GM03348 (cell line): ENCODE measurements at regions not wholly inside any gene's neighbourhood (a gene's known extent, or its start where the extent isn't known, plus 50 kb on each side); places are given as distances from the start of the nearest gene placed in this dataset.
"Not testable (repeated sequence)": the region's sequence is repeated elsewhere in the genome, so short reads cannot be mapped to it uniquely, and the experiment has no call there.

Experiments
- DNase-seq: peaks from one replicate; pipeline ENCODE4 v3.0.0; 2012; ENCODE audit warnings: low spot score

DNA sequence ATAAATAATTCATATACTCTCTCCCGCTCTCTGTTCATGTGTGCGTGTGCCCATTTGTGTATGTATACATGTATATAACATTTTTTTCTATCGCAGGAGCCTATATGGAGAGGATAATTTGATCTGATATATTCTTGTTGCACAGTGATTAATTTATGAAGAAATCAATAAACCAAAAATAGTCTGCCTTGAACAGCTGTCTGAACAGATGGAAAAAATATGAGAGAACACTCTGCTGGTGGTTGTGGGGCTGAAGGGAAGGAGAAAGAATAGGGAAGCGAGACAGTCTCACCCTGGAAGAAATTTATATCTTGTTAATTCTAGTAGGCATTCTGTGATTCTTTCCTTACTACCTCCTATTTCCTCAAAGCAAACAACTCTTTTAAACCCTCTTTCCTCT is 96.6 kb upstream of the B3GAT2 start:
- DNase-seq = no peak

DNA sequence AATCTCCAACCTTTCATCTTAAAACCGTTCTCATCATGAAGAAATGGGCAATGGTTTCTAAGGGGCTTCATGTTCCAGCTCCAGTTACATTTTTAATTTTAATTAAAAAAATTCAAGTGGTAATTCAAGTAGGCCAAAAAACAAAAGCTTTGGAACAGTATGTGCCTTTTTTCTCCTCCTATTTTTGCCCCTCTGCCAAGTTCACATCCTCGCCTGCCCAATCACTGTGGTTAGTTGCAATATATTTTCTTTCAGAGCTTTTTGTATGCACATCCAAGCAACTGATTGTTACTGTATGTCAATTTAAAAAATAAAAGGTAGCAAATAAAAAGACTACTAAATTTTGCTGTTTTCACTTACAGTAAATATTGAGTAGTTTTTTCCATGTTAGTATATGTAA is 99.8 kb upstream of the B3GAT2 start:
- no peak for DNase-seq

DNA sequence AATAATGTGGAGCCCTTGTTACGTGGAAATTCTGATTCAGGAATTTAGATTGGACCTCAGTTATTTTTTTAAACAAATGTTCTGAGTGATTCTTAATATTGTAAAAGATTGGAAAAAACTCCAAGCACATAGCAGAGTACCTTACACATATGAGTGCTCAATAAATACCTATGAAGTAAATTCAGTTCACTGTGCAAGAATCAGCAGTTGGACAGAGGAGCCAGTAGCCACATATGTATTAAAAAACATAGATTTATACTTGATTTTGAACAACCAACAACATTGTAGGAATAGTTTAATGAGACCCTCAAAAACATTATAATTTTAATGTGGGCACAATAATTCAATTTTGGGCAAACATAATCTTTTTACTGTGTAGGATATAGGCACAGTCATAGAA is 109.3 kb upstream of the B3GAT2 start:
- DNase-seq = no peak

DNA sequence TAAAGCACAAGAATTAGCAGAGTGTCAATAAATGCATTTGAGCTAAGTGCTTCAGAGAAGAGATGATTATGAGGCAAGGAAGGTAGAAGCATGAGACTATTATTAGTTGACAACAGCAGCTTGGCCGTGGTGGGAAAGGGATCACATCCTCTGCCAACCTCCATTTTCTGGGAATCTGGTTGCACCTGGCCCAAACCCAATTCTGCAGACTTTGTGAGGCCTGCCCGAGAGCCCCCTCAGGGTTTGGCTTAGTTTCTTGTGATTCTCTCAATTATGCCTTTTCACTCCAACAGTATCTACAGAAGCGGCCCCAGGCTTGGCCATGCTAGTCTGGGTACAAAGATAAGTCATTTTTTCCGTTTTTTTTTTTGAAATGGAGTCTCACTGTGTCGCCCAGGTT is 111.0 kb upstream of the B3GAT2 start:
- DNase-seq = no peak

DNA sequence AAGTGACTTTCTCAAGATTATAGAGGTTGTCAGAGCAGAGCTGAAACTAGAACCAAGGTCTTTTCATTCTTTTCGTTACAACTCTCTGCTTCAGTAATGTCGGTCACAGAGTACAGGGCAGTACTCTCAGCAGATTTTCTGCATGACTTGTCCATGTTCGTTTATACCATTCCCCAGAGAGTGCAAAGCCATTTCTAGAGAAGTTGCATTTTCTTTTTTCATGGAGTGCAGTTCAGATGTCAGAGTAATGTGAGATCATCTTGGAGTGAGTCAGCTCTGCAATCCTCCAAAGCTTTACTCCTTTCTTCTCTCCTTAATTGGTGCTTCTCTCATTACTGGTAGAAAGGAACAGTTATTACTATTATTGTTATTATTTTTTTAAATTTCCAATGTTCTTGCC is 115.6 kb upstream of the B3GAT2 start:
- no peak for DNase-seq

DNA sequence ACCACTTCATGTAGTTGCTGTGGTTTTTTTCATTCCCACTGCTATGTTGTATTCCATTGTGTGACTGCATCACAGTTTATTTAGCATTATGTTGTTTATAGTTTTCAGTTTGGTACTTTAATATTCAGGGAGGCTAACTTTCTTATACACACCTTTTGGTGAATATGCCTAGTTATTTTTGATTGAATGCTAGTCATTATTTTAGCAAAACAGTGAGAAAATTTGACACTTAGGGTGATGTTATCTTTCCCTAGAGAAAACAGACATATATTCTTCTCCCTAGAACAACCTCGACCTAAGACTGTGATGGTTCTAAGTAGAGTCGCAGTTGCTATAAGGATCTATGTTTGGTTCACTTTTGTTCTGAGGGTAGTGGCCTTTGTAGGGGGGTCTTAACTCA is 120.8 kb upstream of the B3GAT2 start:
- no peak for DNase-seq

DNA sequence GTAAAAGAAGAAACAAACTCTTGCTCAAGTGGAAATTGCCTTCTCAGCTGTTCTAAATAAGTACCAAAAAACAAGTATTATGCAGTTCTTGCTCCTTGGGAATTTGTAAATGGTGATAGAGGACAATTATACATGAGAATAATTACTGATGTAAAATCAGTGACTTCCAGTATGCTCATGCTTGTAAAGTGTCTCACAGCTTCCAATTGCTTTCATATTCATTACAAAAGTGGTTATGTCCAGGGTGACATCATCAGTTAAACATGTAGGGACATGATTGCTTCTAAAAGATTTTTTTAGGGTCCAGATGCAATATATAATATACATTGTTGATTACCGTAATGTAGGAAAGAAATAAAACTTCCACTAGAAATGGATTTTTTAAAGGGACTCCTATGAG is 122.8 kb upstream of the B3GAT2 start:
- no peak for DNase-seq

DNA sequence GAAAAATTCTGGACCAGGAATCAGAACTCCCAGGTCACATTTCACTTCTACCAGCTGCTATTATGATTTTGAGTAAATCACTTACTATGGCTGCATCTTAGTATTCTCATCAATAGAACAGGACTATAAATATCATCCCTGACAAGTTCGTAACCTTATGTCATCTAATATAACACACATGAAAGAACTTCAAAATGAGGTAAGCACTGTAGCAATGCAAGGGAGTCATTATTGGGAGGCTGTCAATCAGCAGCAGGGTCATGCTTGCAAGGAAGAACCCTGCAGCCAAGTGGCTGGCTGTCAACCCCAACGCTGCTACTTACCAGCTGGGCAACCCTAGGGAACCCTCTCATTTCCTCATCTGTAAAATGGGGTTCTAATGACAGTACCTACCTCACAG is 123.3 kb upstream of the B3GAT2 start:
- no peak for DNase-seq

DNA sequence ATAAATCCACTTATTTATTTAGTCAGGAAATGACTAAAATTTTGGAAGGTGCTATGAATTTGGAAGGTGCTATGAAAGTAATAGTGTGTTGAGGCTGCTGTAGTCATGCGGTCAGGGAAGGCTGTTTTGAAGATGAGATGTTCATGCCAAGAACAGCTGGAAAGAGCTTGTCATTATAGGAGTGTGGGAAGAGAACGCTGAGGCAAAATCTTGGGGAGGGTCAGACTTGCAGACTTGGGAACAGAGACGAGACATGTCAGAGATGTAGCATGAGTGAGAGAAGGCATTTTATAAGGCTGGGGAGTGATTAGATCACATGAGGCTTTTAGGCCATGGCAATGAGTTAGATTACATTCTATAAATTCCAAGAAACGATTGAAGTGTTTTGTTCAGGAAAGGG is 124.0 kb upstream of the B3GAT2 start:
- no peak for DNase-seq

DNA sequence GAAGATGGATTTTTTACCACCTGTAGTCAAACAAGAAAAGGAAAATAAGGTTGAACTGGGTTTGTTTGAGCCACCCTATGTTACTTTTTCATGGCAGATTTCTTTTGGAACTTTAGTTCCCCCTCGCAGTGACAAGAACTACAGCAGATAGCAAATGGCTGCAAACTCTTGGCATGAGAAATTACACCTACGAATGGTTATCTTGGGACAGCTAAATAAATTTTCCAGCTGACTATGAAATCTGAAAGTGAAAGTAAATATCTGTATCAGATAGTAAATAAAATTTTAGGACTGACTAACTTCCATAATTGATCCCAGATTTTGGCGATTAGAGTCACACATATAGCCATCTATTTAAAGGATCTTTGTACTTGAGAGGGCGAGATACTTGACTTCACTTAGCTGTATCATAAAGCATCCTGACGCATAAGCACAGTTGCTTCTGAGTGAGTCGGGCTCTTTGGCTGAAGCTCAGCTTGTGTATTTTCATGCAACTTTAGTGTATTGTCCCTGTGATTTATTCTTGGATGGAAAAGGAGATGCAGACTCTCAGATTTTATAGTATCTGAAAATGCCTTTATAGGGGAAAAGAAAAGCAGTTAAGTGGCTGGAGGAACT is 125.3 kb upstream of the B3GAT2 start:
- DNase-seq = peak; percentile 9

DNA sequence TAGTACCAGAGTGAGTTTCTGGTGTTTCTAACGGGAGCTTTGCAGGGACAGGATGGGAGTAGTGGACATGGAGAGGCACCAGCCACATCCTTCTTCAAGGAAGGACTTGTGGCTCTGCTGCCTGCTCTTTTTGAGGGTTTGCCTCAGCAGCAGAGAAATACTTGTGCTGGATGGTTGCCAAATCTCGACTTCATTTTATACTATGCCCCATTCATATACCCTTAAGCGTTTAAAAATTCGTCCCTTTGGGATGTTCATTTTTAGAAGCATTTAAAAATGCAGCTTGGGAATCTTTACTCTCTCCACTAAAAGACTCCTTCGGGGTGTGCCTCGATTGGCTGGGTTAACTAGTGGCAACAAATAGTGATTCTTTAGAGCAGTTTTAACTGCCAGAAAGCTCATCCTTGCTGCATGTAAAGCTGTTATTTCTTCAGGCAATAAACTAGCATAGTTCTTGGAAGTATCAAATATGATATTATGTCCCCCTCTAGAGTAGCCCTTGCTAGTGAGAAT is 126.5 kb upstream of the B3GAT2 start:
- no peak for DNase-seq

DNA sequence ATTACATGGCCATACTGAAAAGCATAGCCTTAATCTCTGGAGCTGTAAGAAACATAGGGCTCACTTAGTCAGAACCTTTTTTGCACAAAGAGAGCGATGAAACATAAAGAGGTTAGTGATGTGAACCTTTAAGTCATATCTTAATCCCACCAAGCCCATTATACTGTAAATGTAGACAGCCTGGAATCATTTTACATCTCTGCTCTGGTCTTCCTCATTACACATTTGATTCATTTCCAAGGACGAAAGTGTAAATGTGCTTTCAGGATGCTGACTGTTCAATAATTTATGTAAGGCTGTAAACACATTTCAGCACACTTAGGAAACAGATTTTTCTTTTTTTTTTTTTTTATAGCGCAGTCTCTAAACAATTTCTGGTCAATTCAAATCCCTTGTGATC is 131.3 kb upstream of the B3GAT2 start:
- DNase-seq = no peak

DNA sequence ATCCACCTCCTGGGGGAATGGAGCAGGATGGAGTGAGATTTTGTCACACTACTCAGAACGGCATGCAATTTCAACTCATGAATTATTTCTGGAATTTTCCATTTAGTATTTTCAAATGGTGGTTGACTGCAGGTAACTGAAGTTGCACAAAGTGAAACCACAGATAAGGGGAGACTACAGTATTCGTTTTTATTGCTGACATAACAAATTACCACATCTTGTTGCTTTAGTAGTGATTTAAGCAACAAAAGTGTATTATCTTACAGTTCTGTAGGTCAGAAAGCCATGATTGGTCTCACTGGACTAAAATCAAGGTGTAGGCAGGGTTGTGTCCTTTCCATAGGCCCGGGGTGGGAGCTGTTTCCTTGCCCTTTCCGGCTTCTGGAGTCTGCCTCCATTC is 133.4 kb upstream of the B3GAT2 start:
- DNase-seq = no peak

DNA sequence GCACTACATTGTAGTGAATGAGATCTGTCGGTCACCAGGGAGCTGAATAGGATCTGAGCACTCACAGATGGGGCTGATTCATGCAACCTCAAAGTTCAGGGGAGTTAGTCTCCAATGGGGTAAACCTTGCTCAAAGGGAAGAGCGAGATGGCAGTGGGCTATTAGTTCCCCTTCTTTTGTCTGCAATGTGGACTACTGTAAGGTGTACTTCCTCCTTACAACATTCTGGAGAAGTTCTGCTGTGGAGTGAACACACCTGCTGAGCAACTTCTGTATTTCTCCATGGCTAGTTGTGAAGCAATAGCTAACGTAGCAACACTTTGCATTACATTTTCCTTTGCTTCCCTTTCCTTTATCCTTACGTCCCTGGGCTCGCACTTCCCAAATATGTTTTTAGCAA is 134.3 kb upstream of the B3GAT2 start:
- no peak for DNase-seq

DNA sequence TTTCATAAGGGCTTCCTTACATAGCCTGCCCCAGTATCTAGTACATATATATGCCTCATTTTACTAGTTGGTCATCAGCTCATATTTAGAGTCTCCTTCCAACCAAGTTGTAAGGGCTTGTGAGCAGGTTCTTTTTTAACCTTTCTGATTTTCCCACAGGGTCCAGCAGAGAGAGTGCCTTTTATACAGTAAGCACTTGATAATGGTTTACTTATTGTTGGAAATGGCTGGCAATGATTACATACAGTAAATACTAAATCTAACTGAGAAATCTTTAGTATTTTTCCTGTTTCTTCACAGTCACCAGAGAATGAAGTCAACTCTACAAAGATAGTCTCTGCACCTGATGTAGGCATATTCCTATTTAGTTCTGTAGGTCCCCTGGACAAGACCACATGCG is 135.1 kb upstream of the B3GAT2 start:
- DNase-seq = no peak

DNA sequence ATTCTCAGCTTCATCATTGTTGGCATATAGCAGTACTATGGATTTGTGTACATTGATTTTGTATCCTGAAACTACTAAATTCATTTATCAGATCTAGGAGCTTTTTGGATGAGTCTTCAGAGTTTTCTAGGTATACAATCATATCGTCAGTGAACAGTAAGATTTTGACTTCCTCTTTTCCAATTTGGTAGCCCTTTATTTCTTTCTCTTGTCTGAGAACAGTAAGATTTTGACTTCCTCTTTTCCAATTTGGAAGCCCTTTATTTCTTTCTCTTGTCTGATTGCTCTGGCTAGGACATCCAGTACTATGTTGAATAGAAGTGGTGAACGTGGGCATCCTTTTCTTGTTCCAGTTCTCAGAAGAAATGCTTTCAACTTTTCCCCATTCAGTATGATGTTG is 140.4 kb upstream of the B3GAT2 start:
- not testable (repeated sequence) for DNase-seq

DNA sequence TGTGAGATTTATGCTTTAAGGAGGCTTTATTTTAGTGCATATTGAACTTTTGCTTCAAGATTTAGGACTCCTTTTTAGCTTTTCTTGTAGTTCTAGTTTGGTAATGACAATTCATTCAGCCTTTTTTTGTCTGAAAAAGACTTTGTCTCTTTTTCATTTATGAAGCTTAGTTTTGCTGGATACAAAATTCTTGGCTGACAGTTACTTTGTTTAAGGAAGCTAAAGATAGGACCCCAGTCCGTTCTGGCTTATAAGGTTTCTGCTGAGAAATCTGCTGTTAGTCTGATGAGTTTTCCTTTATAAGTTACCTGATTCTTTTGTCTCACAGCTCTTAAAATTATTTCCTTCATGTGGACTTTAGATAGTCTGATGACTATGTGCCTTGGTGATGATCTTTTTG is 142.8 kb upstream of the B3GAT2 start:
- no peak for DNase-seq

DNA sequence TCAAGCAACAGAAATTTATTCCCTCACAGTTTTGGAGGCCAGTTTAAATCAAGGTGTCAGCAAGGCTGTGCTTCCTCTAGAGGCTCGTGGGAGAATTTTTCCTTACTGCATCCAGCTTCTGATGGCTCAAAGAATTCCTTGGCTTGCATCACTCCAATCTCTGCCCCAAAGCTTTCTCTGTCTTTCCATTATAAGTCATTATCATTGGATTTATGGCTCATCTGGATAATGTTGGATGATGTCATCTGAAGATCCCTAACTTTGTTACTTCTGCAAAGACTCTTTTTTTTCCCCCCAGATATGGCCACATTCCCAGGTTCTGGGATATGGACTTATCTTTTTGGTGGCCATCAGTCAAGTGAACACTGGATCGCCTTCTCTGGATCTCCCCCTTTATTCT is 146.3 kb upstream of the B3GAT2 start:
- no peak for DNase-seq

DNA sequence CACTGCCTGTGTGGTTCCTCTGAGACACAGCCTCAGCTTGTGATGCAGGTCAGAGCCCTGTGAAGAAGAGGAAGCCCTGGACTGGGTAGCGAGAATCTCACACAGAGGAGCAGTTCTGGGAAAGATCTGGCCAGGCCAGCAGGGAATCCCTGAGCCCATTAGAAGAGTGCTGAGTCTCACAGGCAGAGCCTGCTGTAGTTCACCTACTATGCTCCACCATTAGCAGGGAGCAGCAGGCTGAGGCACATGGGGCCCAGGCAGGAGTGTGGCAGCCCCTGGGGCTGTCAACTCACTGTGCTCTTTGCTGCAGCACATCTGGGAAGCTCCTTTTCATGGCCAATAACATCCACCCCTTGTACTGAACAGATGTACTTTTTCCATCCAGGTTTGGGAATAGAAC is 146.8 kb upstream of the B3GAT2 start:
- DNase-seq = no peak

DNA sequence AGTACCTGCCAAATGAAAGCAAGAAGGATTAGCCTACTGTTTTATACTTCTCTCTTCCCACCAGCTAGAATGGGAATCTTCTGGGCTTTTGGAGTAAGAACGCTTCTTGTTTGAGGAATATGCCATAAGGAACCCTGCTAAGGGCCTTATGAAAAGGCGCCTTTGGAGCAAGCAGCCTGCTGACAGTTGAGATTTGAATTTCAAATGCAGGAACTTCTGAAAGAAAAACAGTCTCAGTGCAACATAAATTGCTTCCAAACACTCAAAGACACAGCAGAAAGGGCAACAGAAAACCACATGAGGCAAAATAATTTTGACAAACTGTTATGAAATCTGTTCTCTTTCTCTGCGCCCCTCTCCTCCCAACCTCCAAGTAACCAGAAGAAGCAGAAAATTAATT is 149.4 kb upstream of the B3GAT2 start:
- no peak for DNase-seq

DNA sequence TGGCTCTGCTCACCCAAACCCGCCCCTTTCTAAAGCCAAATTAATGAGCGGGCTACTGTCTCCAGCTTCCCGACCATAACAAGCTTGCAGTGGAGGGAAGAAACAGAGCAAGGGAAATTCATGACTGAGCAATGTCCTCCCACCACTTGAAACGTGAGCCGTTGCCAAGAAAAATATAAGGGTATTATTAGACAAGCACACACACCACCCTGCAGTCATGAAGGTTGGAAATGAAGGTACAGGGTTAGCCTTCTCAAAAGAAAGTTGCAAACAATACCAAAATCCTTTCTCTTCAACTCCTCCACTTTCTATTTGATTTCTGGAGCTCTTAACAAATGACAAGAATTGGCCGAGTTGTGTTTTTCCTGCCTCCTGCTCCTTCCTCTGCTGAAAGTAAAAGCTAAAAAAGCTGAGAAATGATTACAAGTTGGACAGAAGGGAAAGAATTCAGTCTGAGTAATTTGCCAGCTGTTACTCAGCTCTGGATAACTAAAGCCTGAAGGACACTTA is 151.1 kb upstream of the B3GAT2 start:
- peak; percentile 54 for DNase-seq

DNA sequence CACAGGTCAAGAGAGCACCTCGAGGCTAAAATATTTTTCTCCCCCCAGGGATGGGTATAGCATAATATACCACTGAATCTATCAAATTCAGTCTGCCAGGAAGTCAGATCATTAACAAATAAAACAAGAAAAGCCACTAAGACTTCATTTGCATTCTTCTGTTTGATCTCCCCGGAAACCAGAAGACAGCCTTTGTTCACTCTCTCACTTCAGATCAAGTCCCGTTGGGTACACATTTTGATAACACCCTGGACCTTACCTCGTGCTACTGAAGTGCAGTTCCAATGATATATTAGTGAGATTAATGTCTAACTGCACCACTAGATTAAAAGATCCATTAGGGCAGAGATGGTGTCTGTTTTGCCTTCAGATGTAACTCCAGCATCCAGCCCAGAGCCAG is 157.7 kb upstream of the B3GAT2 start:
- DNase-seq = no peak

DNA sequence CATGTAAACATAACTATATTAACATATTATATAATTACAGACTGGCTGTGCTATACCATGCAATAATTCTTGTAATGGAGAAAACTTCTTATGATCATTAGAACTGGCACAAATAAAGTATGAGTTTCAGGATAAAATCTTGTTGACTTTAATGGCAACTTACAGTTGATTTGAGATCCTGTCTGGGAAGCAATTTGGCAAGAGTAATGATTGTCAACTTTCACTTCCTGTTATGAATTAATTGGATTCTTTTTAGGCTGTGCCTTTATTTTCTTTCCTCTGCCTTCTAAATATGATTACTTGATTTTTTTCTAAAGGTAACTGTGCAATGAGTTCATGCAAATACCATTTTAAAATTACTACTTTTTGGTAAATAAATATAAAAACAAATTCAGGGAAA is 158.1 kb upstream of the B3GAT2 start:
- DNase-seq = no peak

DNA sequence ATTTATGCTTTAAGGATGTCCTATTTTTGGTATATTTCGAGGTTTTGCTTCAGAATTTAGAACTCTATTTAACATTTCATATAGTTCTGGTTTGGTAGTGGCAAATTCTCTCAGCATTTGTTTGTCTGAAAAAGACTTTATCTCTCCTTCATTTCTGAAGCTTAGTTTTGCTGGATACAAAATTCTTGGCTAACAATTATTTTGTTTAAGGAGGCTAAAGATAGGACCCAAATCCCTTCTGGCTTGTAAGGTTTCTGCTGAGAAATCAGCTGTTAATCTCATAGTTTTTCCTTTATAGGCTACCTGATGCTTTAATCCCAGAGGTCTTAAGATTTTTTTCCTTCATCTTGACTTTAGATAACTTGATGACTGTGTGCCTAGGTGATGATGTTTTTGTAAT is 162.7 kb upstream of the B3GAT2 start:
- DNase-seq = no peak

DNA sequence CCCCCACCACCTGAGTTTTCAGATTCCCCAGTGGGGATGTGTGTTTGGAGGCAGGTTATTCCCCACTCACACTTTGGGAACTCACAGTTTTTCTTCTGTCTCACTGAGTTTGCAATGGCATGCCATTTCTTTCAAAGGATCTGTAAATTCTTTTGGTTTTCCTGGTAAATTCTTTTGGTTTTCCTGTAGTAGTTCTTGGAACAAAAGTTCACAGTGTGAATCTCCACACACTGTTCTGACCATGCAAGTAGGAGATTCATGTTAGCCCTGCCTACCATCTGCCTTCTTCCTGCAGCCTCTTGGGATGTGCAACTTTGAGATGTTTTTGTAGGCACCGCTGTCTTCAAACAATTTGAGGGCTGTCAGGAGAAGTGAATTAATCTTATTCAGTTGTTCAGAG is 165.6 kb upstream of the OGFRL1 start:
- no peak for DNase-seq
